ENCODE measurements at regions not wholly inside any gene's neighbourhood (a gene's known extent, or its start where the extent isn't known, plus 50 kb on each side); places are given as distances from the start of the nearest gene placed in this dataset.
"Not testable (repeated sequence)": the region's sequence is repeated elsewhere in the genome, so short reads cannot be mapped to it uniquely, and the experiment has no call there.

DNA sequence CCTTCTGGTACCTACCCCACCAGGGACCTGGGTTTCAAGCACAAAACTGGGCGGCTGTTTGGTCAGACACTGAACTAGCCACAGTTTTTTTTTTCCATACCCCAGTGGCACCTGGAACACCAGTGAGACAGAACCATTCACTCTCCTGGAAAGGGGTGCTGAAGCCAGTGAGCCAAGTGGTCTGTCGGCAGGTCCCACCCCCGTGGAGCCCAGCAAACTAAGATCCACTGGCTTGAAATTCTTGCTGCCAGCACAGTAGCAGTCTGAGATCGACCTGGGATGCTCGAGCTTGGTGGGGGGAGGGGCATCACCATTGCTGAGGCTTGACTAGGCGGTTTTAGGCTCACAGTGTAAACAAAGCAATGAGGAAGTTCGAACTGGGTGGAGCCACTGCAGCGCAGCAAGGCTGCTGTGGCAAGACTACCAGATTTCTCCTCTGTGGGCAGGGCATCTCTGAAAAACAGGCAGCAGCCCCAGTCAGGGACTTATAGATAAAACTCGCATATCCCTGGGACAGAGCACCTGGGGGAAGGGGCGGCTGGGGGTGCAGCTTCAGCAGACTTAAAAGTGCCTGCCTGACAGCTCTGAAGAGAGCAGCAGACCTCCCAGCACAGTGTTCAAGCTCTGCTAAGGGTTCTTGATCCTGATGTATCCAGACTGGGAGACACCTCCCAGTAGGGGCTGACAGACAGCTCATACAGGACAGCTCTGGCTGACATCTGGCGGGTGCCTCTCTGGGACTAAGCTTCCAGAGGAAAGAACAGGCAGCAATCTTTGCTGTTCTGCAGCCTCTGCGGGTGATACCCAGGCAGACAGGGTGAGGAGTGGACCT lies 223.0 kb downstream of the COX18 start:
- no peaks in the 10 kb centered on the region for H3K36me3 ChIP-seq (ENCODE audit: control insufficient read depth in 2 of 3, insufficient read depth in 3 of 3, low read length in 3 of 3)
- FAIRE-seq: no peak
- no peak overlapping the region for H3K27ac ChIP-seq (ENCODE audit: low read depth in 2 of 2, low read length in 2 of 2)
- no peak overlapping the region for H3K9ac ChIP-seq (ENCODE audit: low read length in 3 of 3)
- DNase-seq: no peak
- H3K27me3 ChIP-seq (ENCODE audit: control insufficient read depth, insufficient read depth, low read length): no peaks in the 10 kb centered on the region
- H3K4me1 ChIP-seq (ENCODE audit: control insufficient read depth in 2 of 3, insufficient read depth in 2 of 3, low read depth in 1 of 3, low read length in 3 of 3): no peaks in the 10 kb centered on the region
- intact Hi-C loops (cut with DNase I): no loop called here
- H3K4me3 ChIP-seq (ENCODE audit: low read length in 3 of 3): no peak overlapping the region
- H3K9me3 ChIP-seq (ENCODE audit: control insufficient read depth in 2 of 3, insufficient read depth in 1 of 3, low read length in 3 of 3): no peaks in the 10 kb centered on the region
- TF ChIP-seq, protein P1, sequence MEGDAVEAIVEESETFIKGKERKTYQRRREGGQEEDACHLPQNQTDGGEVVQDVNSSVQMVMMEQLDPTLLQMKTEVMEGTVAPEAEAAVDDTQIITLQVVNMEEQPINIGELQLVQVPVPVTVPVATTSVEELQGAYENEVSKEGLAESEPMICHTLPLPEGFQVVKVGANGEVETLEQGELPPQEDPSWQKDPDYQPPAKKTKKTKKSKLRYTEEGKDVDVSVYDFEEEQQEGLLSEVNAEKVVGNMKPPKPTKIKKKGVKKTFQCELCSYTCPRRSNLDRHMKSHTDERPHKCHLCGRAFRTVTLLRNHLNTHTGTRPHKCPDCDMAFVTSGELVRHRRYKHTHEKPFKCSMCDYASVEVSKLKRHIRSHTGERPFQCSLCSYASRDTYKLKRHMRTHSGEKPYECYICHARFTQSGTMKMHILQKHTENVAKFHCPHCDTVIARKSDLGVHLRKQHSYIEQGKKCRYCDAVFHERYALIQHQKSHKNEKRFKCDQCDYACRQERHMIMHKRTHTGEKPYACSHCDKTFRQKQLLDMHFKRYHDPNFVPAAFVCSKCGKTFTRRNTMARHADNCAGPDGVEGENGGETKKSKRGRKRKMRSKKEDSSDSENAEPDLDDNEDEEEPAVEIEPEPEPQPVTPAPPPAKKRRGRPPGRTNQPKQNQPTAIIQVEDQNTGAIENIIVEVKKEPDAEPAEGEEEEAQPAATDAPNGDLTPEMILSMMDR (IDR thresholded peaks at IDR 0.05; ENCODE audit: borderline replicate concordance, extremely low read depth, insufficient read depth): no peak

GRCh38 chr4:72843466-72843865 lies 226.1 kb downstream of the COX18 start:
- no peak for FAIRE-seq
- TF ChIP-seq, protein P1 (IDR thresholded peaks at IDR 0.05; ENCODE audit: borderline replicate concordance, extremely low read depth, insufficient read depth): no peak
- Histone ChIP-seq H3K27me3 (ENCODE audit: control insufficient read depth, insufficient read depth, low read length) (no peaks in the 10 kb centered on the region), H3K4me3 (ENCODE audit: low read length in 3 of 3) (no peak overlapping the region), H3K9ac (ENCODE audit: low read length in 3 of 3) (no peak overlapping the region), H3K4me1 (ENCODE audit: control insufficient read depth in 2 of 3, insufficient read depth in 2 of 3, low read depth in 1 of 3, low read length in 3 of 3) (no peaks in the 10 kb centered on the region), H3K9me3 (ENCODE audit: control insufficient read depth in 2 of 3, insufficient read depth in 1 of 3, low read length in 3 of 3) (no peaks in the 10 kb centered on the region), H3K36me3 (ENCODE audit: control insufficient read depth in 2 of 3, insufficient read depth in 3 of 3, low read length in 3 of 3) (no peaks in the 10 kb centered on the region), H3K27ac (ENCODE audit: low read depth in 2 of 2, low read length in 2 of 2) (no peak overlapping the region)
- intact Hi-C loops (cut with DNase I): no loop called here
- DNase-seq: no peak

DNA sequence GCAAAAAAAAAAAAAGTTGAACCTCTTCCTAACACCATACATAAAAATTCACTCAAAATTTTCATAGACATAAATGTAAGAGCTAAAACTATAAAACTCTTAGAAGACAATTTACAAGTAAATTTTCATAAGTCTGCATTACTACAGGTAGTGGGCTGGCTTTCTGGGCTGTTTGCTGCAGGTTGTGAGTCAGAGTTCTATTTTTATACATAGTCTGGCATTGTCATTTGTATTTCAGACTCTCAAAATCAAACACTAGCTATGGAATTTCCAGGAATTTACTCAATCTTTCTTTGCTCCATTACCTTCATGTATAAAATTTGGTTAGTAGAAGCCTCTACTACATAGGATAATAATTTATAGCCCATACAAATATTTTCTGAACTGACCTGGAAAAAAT lies 227.2 kb downstream of the COX18 start:
- Histone ChIP-seq H3K9me3 (ENCODE audit: control insufficient read depth in 2 of 3, insufficient read depth in 1 of 3, low read length in 3 of 3) (no peaks in the 10 kb centered on the region), H3K4me3 (ENCODE audit: low read length in 3 of 3) (no peak overlapping the region), H3K4me1 (ENCODE audit: control insufficient read depth in 2 of 3, insufficient read depth in 2 of 3, low read depth in 1 of 3, low read length in 3 of 3) (no peaks in the 10 kb centered on the region), H3K27me3 (ENCODE audit: control insufficient read depth, insufficient read depth, low read length) (no peaks in the 10 kb centered on the region), H3K27ac (ENCODE audit: low read depth in 2 of 2, low read length in 2 of 2) (no peak overlapping the region), H3K9ac (ENCODE audit: low read length in 3 of 3) (no peak overlapping the region), H3K36me3 (ENCODE audit: control insufficient read depth in 2 of 3, insufficient read depth in 3 of 3, low read length in 3 of 3) (no peaks in the 10 kb centered on the region)
- TF ChIP-seq, protein P1 (IDR thresholded peaks at IDR 0.05; ENCODE audit: borderline replicate concordance, extremely low read depth, insufficient read depth): no peak
- FAIRE-seq (no peak), DNase-seq (no peak)
- intact Hi-C loops (cut with DNase I): no loop called here

GRCh38 chr4:72840166-72840565 lies 229.3 kb downstream of the COX18 start:
- FAIRE-seq; intact Hi-C loops (cut with DNase I); H3K9ac ChIP-seq (ENCODE audit: low read length in 3 of 3); H3K4me3 ChIP-seq (ENCODE audit: low read length in 3 of 3); H3K4me1 ChIP-seq (ENCODE audit: control insufficient read depth in 2 of 3, insufficient read depth in 2 of 3, low read depth in 1 of 3, low read length in 3 of 3); H3K27ac ChIP-seq (ENCODE audit: low read depth in 2 of 2, low read length in 2 of 2); H3K27me3 ChIP-seq (ENCODE audit: control insufficient read depth, insufficient read depth, low read length); H3K9me3 ChIP-seq (ENCODE audit: control insufficient read depth in 2 of 3, insufficient read depth in 1 of 3, low read length in 3 of 3); H3K36me3 ChIP-seq (ENCODE audit: control insufficient read depth in 2 of 3, insufficient read depth in 3 of 3, low read length in 3 of 3); DNase-seq: not testable (repeated sequence)
